Testis (tissue), 2 donors: ENCODE measurements at regions not wholly inside any gene's neighbourhood (a gene's known extent, or its start where the extent isn't known, plus 50 kb on each side); places are given as distances from the start of the nearest gene placed in this dataset.

Experiments
- POLR2A ChIP-seq: fragments of 450-650 bp; IDR thresholded peaks from one replicate; pipeline ENCODE4 v1.6.1; 2017; ENCODE audit warnings: antibody characterized with exemption, mild to moderate bottlenecking, moderate library complexity
- TF ChIP-seq, protein P1 (sequence below), 3 experiments: fragments of 450-650 bp in 2 of 3; fragments of 200-600 bp in 1 of 3; sonication (generic) in 1 of 3; IDR thresholded peaks; one replicate each; pipeline ENCODE4 v1.5.1; 2016 to 2019; ENCODE audit warnings: antibody characterized with exemption in 3 of 3, mild to moderate bottlenecking in 2 of 3, moderate library complexity in 1 of 3

DNA sequence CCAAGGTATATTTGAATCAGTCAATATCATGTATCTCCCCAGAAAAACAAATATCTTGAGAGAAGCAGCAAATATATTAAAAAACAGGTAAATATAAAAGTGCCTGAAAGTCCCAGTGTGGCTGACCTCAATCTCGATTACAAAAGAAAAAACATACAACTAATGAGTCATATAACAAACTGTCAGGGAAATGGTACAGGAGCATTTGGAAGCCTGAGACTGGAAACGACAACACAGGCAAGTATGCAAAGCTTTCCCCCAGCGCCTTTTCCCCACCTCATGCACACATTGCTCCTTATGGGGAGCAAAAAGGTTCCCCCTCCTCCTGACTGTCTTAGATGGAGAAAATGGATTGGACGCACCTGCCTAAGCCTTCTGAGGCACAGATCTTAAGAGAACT is 230.7 kb downstream of the TMX3 start:
- TF ChIP-seq, protein P1, sequence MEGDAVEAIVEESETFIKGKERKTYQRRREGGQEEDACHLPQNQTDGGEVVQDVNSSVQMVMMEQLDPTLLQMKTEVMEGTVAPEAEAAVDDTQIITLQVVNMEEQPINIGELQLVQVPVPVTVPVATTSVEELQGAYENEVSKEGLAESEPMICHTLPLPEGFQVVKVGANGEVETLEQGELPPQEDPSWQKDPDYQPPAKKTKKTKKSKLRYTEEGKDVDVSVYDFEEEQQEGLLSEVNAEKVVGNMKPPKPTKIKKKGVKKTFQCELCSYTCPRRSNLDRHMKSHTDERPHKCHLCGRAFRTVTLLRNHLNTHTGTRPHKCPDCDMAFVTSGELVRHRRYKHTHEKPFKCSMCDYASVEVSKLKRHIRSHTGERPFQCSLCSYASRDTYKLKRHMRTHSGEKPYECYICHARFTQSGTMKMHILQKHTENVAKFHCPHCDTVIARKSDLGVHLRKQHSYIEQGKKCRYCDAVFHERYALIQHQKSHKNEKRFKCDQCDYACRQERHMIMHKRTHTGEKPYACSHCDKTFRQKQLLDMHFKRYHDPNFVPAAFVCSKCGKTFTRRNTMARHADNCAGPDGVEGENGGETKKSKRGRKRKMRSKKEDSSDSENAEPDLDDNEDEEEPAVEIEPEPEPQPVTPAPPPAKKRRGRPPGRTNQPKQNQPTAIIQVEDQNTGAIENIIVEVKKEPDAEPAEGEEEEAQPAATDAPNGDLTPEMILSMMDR (IDR thresholded peaks at IDR 0.05) = no peak
- TF ChIP-seq POLR2A = no peak
